Erythroblast (primary cell): ENCODE measurements at regions not wholly inside any gene's neighbourhood (a gene's known extent, or its start where the extent isn't known, plus 50 kb on each side); places are given as distances from the start of the nearest gene placed in this dataset.

Source experiments
- GATA1 ChIP-seq: IDR thresholded peaks from 2 replicates; pipeline ENCODE4 v1.6.1; 2011; ENCODE audit warnings: low read depth, mild to moderate bottlenecking, control low read depth, low read length, moderate library complexity
- POLR2A ChIP-seq: IDR thresholded peaks from 2 replicates; pipeline ENCODE4 v1.6.1; 2011; ENCODE audit warnings: mild to moderate bottlenecking, low read length

DNA sequence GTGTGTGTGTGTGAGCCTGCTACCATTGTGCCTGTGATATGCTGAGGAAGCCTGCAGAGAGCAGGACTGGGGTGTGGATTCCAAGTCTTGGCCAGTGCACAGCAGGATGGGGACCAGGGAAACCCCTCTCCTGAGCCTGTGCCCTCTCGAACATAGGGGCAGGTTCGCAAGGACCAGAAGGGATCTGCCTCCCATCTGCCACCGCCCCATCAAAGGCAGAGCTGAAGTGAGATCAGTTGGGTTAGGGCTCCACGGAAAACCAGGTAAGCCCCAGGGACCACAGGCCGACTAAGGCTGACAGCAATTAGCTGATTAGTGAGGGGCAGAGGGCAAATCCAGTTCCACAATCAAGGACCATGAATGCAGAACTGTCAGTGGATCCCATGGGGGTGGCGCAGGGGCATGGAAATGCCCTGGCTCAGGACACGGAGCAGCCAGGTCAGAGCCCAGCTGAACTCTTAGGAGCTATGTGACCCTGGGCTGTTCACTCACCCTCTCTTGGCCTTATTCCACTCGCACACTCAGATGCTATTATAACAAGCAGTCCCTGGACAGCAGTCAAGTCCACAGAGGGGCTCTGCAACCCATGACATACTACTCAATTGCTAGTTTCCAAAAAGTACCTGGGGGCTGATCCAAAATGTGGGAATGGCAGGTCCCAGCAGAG, 84.2 kb upstream of the ID2 start:
- TF ChIP-seq POLR2A (no peak), GATA1 (no peak)
